ENCODE measurements at regions not wholly inside any gene's neighbourhood (a gene's known extent, or its start where the extent isn't known, plus 50 kb on each side); places are given as distances from the start of the nearest gene placed in this dataset.

- TF ChIP-seq EZH2 (IDR thresholded peaks at IDR 0.05) = no peak
- no peak for TF ChIP-seq POLR2AphosphoS5 (IDR thresholded peaks at IDR 0.05; ENCODE audit: borderline replicate concordance, low read depth, low read length)
- TF ChIP-seq FOXP2 (optimal IDR thresholded peaks at IDR 0.05; ENCODE audit: control extremely low read depth, extremely low read length, insufficient read depth) = no peak
Observed at GRCh38 chr12:89928467-89928866, 219.8 kb upstream of the ATP2B1 start.
